HepG2 (cell line): ENCODE measurements at regions not wholly inside any gene's neighbourhood (a gene's known extent, or its start where the extent isn't known, plus 50 kb on each side); places are given as distances from the start of the nearest gene placed in this dataset.

Experiments used
- ATAC-seq: fragments of 200-7000 bp; cut with Tn5 transposase; 3 replicates; pipeline ENCODE4 v1.9.1; 2020; ENCODE audit warnings: mild to moderate bottlenecking, moderate library complexity
- BruUV-seq: library from RNA; stranded (reverse); fragments of 400-500 nt; replicated peaks from 2 replicates; lab custom pipeline; 2021; lab: Mats Ljungman, UMichigan
- CTCF ChIA-PET: fragments of 300-600 bp; formaldehyde crosslinking; extraction: SDS; loops from one replicate; lab custom pipeline; 2021; ENCODE audit warnings: low total read pairs, inconsistent platforms, low intra/inter-chr PET ratio; lab: Yijun Ruan, JAX
- POLR2A ChIA-PET: fragments of 350-600 bp; sonication (Branson Sonifier 250); formaldehyde crosslinking; loops from one replicate; lab custom pipeline; 2020; ENCODE audit warnings: antibody characterized with exemption, inconsistent platforms; lab: Yijun Ruan, JAX
- DNase-seq: peaks from one replicate; pipeline ENCODE4 v3.0.0-alpha.2; 2015; ENCODE audit warnings: low spot score
- FAIRE-seq: peaks from 3 replicates; lab custom pipeline; 2011; peaks lifted over from hg19 to GRCh38; lab: Jason Lieb, UNC
- H2AFZ ChIP-seq: one replicate; pipeline ENCODE4 v1.6.1; 2011; ENCODE audit warnings: low read length, inconsistent platforms
- H3K27ac ChIP-seq: fragments of 300-600 bp; 3 replicates; pipeline ENCODE4 v1.8.0; 2011; ENCODE audit warnings: mixed run types, mild to moderate bottlenecking, mixed read lengths, low read length, inconsistent platforms; ENCODE audit not compliant: insufficient read depth; ENCODE audit errors: extremely low read length
- H3K27me3 ChIP-seq, 2 experiments: fragments of 200-600 bp in 1 of 2; 2 replicates in 1 of 2; 3 replicates in 1 of 2; pipeline versions ENCODE4 v1.6.0 to v1.8.0; 2011; ENCODE audit warnings: low read length in 2 of 2, mild to moderate bottlenecking in 2 of 2, moderate library complexity in 2 of 2, inconsistent platforms in 1 of 2; ENCODE audit not compliant: insufficient read depth in 2 of 2, control insufficient read depth in 1 of 2
- H3K36me3 ChIP-seq, 2 experiments: fragments of 200-600 bp in 1 of 2; replicated peaks in 1 of 2; 2 replicates in 1 of 2; 3 replicates in 1 of 2; pipeline versions ENCODE4 v1.5.1 to v1.8.0; 2011; ENCODE audit warnings: low read length in 2 of 2, inconsistent platforms in 1 of 2; ENCODE audit not compliant: insufficient read depth in 2 of 2, control insufficient read depth in 1 of 2
- H3K4me1 ChIP-seq: 2 replicates; pipeline ENCODE4 v1.5.1; 2012; ENCODE audit warnings: low read length, inconsistent platforms; ENCODE audit not compliant: insufficient read depth
- H3K4me2 ChIP-seq: 2 replicates; pipeline ENCODE4 v1.6.0; 2011; ENCODE audit warnings: low read depth, low read length, inconsistent platforms
- H3K4me3 ChIP-seq, 3 experiments: fragments of 200-600 bp in 1 of 3; sonication (generic), shearing (Covaris generic) in 1 of 3; replicated peaks in 1 of 3; 2 replicates each; pipeline ENCODE4 v1.5.1; 2011 to 2016; ENCODE audit warnings: low read length in 3 of 3, inconsistent platforms in 2 of 3, low read depth in 2 of 3, mild to moderate bottlenecking in 2 of 3, control low read depth in 1 of 3, mixed read lengths in 1 of 3; ENCODE audit not compliant: insufficient read depth in 1 of 3
- H3K79me2 ChIP-seq: one replicate; pipeline ENCODE4 v1.6.1; 2011; ENCODE audit warnings: low read length, inconsistent platforms; ENCODE audit not compliant: insufficient read depth
- H3K9ac ChIP-seq: 2 replicates; pipeline ENCODE4 v1.6.0; 2011; ENCODE audit warnings: mild to moderate bottlenecking, low read depth, low read length, inconsistent platforms; ENCODE audit not compliant: insufficient read depth
- H3K9me3 ChIP-seq: 2 replicates; pipeline ENCODE4 v1.5.1; 2012; ENCODE audit warnings: mild to moderate bottlenecking, low read length
- H4K20me1 ChIP-seq: 2 replicates; pipeline ENCODE4 v1.6.0; 2011; ENCODE audit warnings: inconsistent platforms, mild to moderate bottlenecking, low read length, moderate library complexity; ENCODE audit not compliant: insufficient read depth
- CEBPB ChIP-seq: IDR thresholded peaks from 2 replicates; pipeline ENCODE4 v1.6.1; 2011; ENCODE audit warnings: low read depth, low read length, improper control_type of control experiment, borderline replicate concordance
- DR1 ChIP-seq: sonication (generic); formaldehyde crosslinking; IDR thresholded peaks from 2 replicates; pipeline ENCODE4 v1.8.0; 2021; ENCODE audit warnings: mild to moderate bottlenecking, missing genetic modification reagents, inconsistent platforms
- FOSL2 ChIP-seq: sonication (generic); formaldehyde crosslinking; IDR thresholded peaks from 2 replicates; pipeline ENCODE4 v1.4.0; 2020; ENCODE audit warnings: missing genetic modification reagents
- FUBP1 ChIP-seq: sonication (generic); formaldehyde crosslinking; IDR thresholded peaks from 2 replicates; pipeline ENCODE4 v1.5.1; 2020; ENCODE audit warnings: missing genetic modification reagents, mild to moderate bottlenecking, borderline replicate concordance
- GATAD2A ChIP-seq: IDR thresholded peaks from 2 replicates; pipeline ENCODE4 v1.6.1; 2016
- NFE2L1 ChIP-seq: sonication (generic); formaldehyde crosslinking; IDR thresholded peaks from 2 replicates; pipeline ENCODE4 v1.4.0; 2020; ENCODE audit warnings: missing genetic modification reagents, mild to moderate bottlenecking, borderline replicate concordance
- PAX8 ChIP-seq: sonication (generic); formaldehyde crosslinking; IDR thresholded peaks from 2 replicates; pipeline ENCODE4 v1.8.0; 2022; ENCODE audit warnings: mild to moderate bottlenecking, missing genetic modification reagents, borderline replicate concordance
- PBX2 ChIP-seq: IDR thresholded peaks from 2 replicates; pipeline ENCODE4 v1.6.1; 2016; ENCODE audit warnings: control low read depth
- POLR2A ChIP-seq, 2 experiments: IDR thresholded peaks; 2 replicates each; pipeline ENCODE4 v1.6.1; 2011; ENCODE audit warnings: low read depth in 2 of 2, low read length in 2 of 2, mild to moderate bottlenecking in 1 of 2, moderate library complexity in 1 of 2; ENCODE audit not compliant: insufficient read depth in 1 of 2
- PRMT3 ChIP-seq: sonication (generic); formaldehyde crosslinking; IDR thresholded peaks from 2 replicates; pipeline ENCODE4 v1.8.1; 2022; ENCODE audit warnings: low read depth, mild to moderate bottlenecking, moderate library complexity, missing genetic modification reagents, borderline replicate concordance
- REXO4 ChIP-seq: sonication (generic); formaldehyde crosslinking; IDR thresholded peaks from 2 replicates; pipeline ENCODE4 v1.8.0; 2022; ENCODE audit warnings: missing genetic modification reagents, mild to moderate bottlenecking, borderline replicate concordance
- SAP130 ChIP-seq: IDR thresholded peaks from 2 replicates; pipeline ENCODE4 v1.6.1; 2016; ENCODE audit warnings: low read depth
- SNAPC5 ChIP-seq: sonication (generic); formaldehyde crosslinking; IDR thresholded peaks from 2 replicates; pipeline ENCODE4 v1.8.1; 2023; ENCODE audit warnings: mild to moderate bottlenecking, missing genetic modification reagents, borderline replicate concordance
- XRCC5 ChIP-seq: fragments of 200-400 bp; formaldehyde crosslinking; optimal IDR thresholded peaks from 2 replicates; pipeline ENCODE3; 2017; ENCODE audit warnings: mild to moderate bottlenecking, low read length
- ZNF556 ChIP-seq: sonication (generic); formaldehyde crosslinking; IDR thresholded peaks from 2 replicates; pipeline ENCODE4 v1.4.0; 2020; ENCODE audit warnings: mild to moderate bottlenecking, missing genetic modification reagents, borderline replicate concordance
- ZNF768 ChIP-seq: sonication (generic); formaldehyde crosslinking; IDR thresholded peaks from 2 replicates; pipeline ENCODE4 v1.4.0; 2020; ENCODE audit warnings: missing genetic modification reagents
- ZSCAN22 ChIP-seq: sonication (generic); formaldehyde crosslinking; IDR thresholded peaks from 2 replicates; pipeline ENCODE4 v1.4.0; 2020; ENCODE audit warnings: mild to moderate bottlenecking, missing genetic modification reagents
- WGBS: methylation state at CpG from one replicate; pipeline ENCODE4 v1.1.6; 2017; ENCODE audit warnings: low lambda C conversion rate; 5-methylcytosine and 5-hydroxymethylcytosine counted together
- in situ Hi-C: cut with HindIII; loops from 2 replicates; pipeline ENCODE4 v1.10.0; 2017; ENCODE audit warnings: low pct_unique_long_range_greater_than_20kb; ENCODE audit not compliant: extremely low pct_ligation_motif_present
- intact Hi-C: fragments of 100-400 bp; cut with micrococcal nuclease; formaldehyde crosslinking; loops from one replicate; pipeline ENCODE4 v1.10.0; 2022; ENCODE audit not compliant: unreplicated experiment

- no peak overlapping the region for H3K4me2 ChIP-seq
- no peak overlapping the region for H2AFZ ChIP-seq
- H3K36me3 ChIP-seq: no peaks in the 10 kb centered on the region
- ChIA-PET CTCF (no interaction called here), POLR2A (no interaction called here)
- H3K4me3 ChIP-seq: no peak overlapping the region
- H3K79me2 ChIP-seq: no peaks in the 10 kb centered on the region
- no peak overlapping the region for H3K27ac ChIP-seq
- DNase-seq (no peak), FAIRE-seq (no peak), ATAC-seq (no peak)
- intact Hi-C loops: no loop called here
- no TSS peak for BruUV-seq
- 12% methylated on average over 2 of the region's 2 CpGs for WGBS
- in situ Hi-C loops: no loop called here
- TF ChIP-seq PRMT3 (no peak), XRCC5 (no peak), POLR2A (IDR thresholded peaks at IDR 0.05; ENCODE audit: insufficient read depth in 1 of 2, low read depth in 2 of 2, low read length in 2 of 2) (no peak), SNAPC5 (CRISPR knock-in tag) (no peak)
- peaks cover 8 to 50% of the 10 kb centered on the region in 2 experiments for H3K27me3 ChIP-seq
- no peak overlapping the region for H3K9ac ChIP-seq
- no peaks in the 10 kb centered on the region; the same call in 1 of the 2 replicates for H4K20me1 ChIP-seq
- H3K4me1 ChIP-seq: no peaks in the 10 kb centered on the region
- no peaks in the 10 kb centered on the region for H3K9me3 ChIP-seq
These were observed 91.0 kb downstream of the SLC2A10 start for GRCh38 chr20:46800409-46800804.

GRCh38 chr20:46801003-46801702 is 91.7 kb downstream of the SLC2A10 start:
- FAIRE-seq (no peak), ATAC-seq (no peak)
- no peak overlapping the region for H3K4me2 ChIP-seq
- no peak for TF ChIP-seq ZNF556
- TF ChIP-seq GATAD2A (CRISPR knock-in tag): no peak
- peak; percentile 78; the same call in 1 of the 2 replicates for TF ChIP-seq ZSCAN22 (CRISPR knock-in tag)
- no peak for TF ChIP-seq DR1
- no peak for TF ChIP-seq NFE2L1
- TF ChIP-seq CEBPB: peak; percentile 71
- peak; percentile 74 for TF ChIP-seq FOSL2 (CRISPR knock-in tag)
- peak; percentile 56; the same call in 1 of the 2 replicates for TF ChIP-seq ZNF768 (CRISPR knock-in tag)
- TF ChIP-seq SAP130 (CRISPR knock-in tag): 0 out of 2 replicates have a peak, but pooled peaks have one; percentile 23
- TF ChIP-seq PAX8 (CRISPR knock-in tag): no peak
- TF ChIP-seq FUBP1 (CRISPR knock-in tag): no peak
- peak; percentile 21; the same call in 1 of the 2 replicates for TF ChIP-seq PBX2
- TF ChIP-seq REXO4 (CRISPR knock-in tag): no peak

More at GRCh38 chr20:46801003-46801702, 91.7 kb downstream of the SLC2A10 start:
- no TSS peak for BruUV-seq
- POLR2A ChIA-PET: no interaction called here
- Histone ChIP-seq H3K9ac (no peak overlapping the region), H3K36me3 (no peaks in the 10 kb centered on the region), H3K79me2 (no peaks in the 10 kb centered on the region), H3K4me3 (no peak overlapping the region), H3K27me3 (peaks cover 8 to 53% of the 10 kb centered on the region in 2 experiments), H2AFZ (no peak overlapping the region), H4K20me1 (no peaks in the 10 kb centered on the region; the same call in 1 of the 2 replicates), H3K9me3 (no peaks in the 10 kb centered on the region), H3K4me1 (no peaks in the 10 kb centered on the region), H3K27ac (no peak overlapping the region)
- CTCF ChIA-PET: no interaction called here
- in situ Hi-C loops (no loop called here), intact Hi-C loops (no loop called here)
- DNase-seq: peak; percentile 27
- 13% methylated on average over 12 of the region's 12 CpGs for WGBS
